ENCODE measurements at regions not wholly inside any gene's neighbourhood (a gene's known extent, or its start where the extent isn't known, plus 50 kb on each side); places are given as distances from the start of the nearest gene placed in this dataset.

GRCh38 chr20:39822667-39823066 is 860.5 kb downstream of the DHX35 start:
- TF ChIP-seq CTCF (IDR thresholded peaks at IDR 0.05), result no peak
- TF ChIP-seq POLR2A (IDR thresholded peaks at IDR 0.05), result no peak
- no peak for TF ChIP-seq POLR2AphosphoS5 (IDR thresholded peaks at IDR 0.05; ENCODE audit: insufficient read depth in 1 of 2, low read depth in 1 of 2)
